ENCODE measurements at regions not wholly inside any gene's neighbourhood (a gene's known extent, or its start where the extent isn't known, plus 50 kb on each side); places are given as distances from the start of the nearest gene placed in this dataset.

DNA sequence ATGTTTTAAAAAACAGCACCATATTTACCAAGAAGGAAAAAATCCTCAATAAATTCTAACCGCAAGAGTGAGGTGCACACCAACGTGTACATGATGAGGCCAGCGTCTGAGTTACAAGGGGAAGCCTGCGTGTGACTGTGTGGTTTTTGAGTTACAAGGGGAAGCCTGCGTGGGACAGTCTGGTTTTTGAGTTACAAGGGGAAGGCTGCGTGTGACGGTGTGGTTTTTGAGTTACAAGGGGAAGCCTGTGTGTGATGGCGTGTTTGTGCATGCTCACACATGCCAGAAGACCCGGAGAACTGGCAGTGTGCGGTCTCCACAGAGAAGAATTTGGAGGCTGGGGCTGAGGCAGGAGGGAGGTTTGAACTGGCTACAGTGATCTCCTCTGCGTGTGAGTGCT lies 1376.4 kb downstream of the TBC1D22A start:
- DNase-seq (ENCODE audit: low read depth) = no peak

DNA sequence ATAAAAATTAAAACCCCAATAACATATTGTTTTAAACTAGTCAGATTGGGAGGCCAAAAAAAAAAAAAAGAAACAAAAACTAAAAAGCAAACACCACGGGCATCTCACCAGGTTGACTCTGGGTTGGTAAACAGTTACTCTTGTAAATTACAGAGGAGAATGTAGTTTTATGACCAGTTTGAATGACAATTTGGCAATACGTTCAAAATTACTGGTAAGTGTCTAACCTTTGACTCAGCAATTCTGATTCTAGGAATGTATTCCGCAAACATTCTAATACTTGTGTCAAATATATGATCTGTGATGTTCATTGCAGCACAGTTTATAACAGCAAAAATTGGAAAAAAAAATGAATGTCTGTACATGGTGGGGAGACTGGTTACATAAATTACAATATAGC lies 1376.0 kb downstream of the TBC1D22A start:
- no peak for DNase-seq (ENCODE audit: low read depth)

GRCh38 chr22:48137640-48138039 lies 1375.2 kb downstream of the TBC1D22A start:
- DNase-seq (ENCODE audit: low read depth) = no peak

- DNase-seq (ENCODE audit: low read depth) = no peak
Measured at GRCh38 chr22:48135592-48135991, 1373.1 kb downstream of the TBC1D22A start.

DNA sequence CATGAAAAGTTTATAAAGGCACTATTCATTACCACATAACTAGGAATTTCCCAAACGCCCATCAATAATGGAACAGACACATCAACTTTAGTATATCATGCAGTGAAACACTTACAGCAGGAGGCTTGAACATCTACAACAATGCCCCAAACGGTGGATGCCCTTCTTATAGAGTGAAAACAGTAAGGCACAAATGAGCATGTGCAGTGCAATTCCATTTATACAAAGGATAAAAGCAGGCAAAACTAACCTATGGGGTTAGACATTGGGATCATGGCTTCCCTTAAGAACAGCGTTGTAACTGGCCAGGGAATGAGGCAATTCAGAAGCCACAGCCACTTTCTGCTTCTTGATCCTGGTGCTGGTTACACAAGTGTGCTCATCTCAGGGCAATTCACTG lies 1363.0 kb downstream of the TBC1D22A start:
- DNase-seq (ENCODE audit: low read depth) = no peak

GRCh38 chr22:48121984-48122383 lies 1359.5 kb downstream of the TBC1D22A start:
- DNase-seq (ENCODE audit: low read depth) = no peak

GRCh38 chr22:48118654-48119053 lies 1356.2 kb downstream of the TBC1D22A start:
- DNase-seq (ENCODE audit: low read depth) = no peak

- DNase-seq (ENCODE audit: low read depth) = no peak
Measured at GRCh38 chr22:48116871-48117270, 1354.4 kb downstream of the TBC1D22A start.

GRCh38 chr22:48112687-48113521 lies 1350.5 kb downstream of the TBC1D22A start:
- no peak for DNase-seq (ENCODE audit: low read depth)

DNA sequence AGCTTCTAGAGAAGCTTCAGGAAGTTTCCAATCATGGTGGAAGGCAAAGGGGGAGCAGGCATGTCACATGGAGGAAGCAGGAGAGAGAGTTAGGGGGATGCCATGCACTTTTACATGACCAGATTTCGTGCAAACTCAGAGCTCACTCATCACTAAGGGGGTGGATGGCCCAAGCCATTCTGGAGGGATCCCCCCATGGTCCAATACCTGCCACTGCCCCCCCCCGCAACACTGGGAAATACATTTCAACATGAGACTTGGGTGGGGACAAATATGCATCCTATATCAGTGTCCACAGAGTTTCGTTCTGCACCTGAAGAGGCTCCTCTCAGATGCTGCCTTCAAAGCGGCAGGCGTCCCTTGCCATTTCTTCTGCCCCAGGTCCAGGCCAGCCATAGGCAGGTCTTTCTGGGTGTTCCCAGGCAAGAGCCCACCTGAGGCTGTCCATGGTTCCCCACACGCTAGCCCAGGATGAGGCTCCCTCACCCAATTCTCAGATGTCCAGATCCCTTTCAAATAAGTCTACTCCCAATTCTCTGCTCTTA lies 1344.3 kb downstream of the TBC1D22A start:
- no peak for DNase-seq (ENCODE audit: low read depth)

GRCh38 chr22:48106215-48106614 lies 1343.8 kb downstream of the TBC1D22A start:
- no peak for DNase-seq (ENCODE audit: low read depth)

DNA sequence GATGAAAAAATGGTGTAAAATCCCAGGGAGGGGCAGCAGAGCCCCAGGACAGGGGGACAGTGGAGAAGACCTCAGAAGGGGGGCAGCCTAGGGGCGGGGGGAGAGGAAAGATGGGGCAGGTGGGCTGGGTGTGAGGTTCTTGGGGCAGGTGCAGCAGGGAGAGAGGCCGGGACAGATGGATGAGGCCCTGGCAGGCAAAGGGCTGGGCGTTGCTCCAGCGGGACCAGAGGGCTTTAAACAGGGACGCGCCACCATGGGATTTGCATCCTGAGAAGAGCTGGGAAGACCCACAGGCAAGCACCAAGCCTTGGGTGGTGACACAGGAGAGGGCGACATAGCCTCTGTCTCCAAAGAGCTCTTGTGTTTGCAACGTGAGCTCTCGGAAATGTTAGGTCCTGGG lies 1342.8 kb downstream of the TBC1D22A start:
- DNase-seq (ENCODE audit: low read depth) = no peak

DNA sequence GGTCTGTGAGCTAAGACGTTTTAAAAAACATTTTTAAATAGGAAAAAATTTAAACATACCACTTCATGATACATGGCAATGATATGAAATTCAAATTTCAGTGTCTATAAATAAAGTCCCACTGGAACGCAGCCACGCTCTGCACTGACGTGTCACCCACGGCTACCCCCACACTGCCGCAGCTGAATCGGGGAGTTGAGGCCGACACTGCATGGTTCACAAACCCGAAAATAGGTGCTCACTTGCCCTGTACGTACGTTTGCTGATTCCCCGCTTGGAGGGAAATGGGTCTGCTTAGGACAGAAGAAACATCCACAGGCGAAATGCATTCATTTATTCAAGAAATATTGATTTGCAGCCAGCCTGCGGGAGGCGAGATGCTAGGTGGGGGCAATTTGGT lies 1342.3 kb downstream of the TBC1D22A start:
- no peak for DNase-seq (ENCODE audit: low read depth)

- no peak for DNase-seq (ENCODE audit: low read depth)
Measured at GRCh38 chr22:48104102-48104738, 1341.8 kb downstream of the TBC1D22A start.

DNA sequence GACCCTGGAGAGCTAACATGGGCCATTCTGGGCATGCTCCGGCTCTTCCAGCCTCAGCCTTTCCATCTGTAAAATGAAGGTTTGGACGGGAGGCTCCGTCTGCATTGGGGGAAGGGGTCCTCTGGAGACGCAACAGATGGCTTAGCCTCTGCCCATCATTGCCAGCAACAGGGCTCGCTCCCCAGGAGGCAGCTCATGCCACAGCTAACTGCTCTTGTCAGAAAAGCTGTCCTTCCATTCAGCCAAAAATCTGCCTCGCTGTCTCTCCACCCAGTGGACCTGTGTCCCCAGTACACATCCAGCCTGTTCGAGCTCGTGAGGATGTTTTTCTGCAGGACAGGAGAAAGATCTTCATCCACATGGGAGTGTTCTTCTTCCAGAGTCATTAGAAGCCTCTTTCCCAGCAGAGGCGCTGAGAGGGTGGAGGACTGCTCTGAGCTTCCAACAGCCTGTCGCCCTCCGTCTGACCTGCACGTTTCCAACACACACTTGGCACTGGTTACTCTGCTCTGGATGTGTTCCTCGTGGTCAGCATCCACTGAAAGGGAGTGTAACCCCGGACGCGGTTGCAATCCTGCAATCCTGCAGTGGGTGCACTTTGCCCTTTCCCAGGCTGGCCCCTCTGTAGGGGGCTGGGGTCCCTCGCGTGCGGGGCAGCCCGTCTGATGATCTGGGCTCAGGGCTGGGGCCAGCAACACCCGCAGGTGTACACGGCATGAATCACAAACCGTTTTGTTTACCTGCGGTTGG lies 1340.9 kb downstream of the TBC1D22A start:
- DNase-seq (ENCODE audit: low read depth) = no peak

GRCh38 chr22:48102581-48102980 lies 1340.1 kb downstream of the TBC1D22A start:
- no peak for DNase-seq (ENCODE audit: low read depth)

DNA sequence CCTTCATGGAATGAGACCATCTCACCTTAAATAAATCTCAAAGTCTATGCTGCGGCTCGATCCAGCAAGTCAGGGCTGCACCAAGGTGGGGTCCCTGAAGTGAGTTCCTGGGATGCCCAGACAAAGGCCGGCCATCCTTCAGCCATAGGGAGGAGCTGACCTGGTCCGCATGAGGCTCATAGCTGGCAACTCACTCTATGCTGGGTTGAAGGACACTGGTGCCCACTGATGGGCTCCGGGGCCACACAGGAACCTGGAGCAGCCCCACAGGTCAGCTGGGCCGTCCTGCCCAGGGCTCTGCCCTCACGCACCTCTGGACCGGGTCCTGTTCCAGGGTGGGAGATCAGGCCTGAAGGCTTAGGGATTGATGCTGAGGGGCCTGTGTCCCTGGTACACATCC lies 1339.3 kb downstream of the TBC1D22A start:
- no peak for DNase-seq (ENCODE audit: low read depth)

DNA sequence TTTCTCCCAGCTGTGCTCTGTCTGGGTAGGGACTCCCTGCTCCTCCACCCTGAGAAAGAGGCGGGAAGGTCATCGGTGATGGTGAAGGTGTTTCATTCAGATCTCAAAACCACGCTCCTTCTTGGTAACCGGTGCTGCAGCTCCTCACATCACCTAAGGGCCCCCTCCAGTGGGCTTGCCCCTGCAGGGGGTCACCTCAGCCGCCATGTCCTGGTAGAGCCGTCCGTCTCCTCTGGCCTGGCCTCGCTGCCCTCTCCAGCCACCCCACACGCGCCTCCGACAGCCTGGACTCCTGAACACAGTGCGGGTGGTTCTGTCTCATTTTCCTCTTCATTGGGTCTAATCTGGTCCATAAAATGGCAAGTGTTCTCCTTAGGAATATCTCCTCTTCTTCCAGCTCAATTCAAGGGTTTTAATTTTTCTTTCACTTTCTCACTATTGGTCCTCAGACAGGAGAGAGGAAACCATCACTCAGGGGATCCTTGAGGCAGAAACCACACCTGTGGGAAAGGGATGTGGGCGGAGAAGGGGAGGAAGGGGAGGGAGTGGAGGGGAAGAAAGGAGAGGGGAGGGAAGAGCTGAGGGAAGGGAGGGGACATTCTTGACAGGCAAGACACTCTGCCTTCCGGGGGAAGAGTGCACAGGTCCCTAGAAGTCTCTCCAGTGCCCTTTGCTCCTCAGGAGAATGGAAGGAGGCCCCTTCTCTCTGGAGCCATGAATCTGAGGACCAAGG lies 1338.4 kb downstream of the TBC1D22A start:
- no peak for DNase-seq (ENCODE audit: low read depth)

DNA sequence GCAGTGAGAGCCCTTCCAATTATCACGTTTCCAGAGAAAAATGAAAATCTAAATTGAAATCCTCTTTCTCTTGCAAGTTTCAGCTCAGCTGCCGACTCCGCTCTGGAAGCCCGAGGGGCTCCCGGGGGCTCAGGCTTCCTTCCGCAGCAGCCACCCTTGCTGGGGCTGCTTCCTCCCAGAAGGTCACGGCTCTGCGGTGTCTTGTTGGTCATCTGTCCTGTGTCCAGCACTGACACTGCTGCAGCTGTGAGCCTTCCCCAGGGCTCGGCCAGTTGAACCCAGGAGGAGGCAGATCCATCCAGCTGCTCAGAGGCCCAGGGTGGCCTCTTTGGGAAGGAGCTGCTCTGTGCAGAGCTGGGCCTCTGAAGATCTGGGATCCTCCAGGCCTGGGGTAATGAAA lies 1337.2 kb downstream of the TBC1D22A start:
- no peak for DNase-seq (ENCODE audit: low read depth)

- no peak for DNase-seq (ENCODE audit: low read depth)
Measured at GRCh38 chr22:48099251-48099650, 1336.8 kb downstream of the TBC1D22A start.

DNA sequence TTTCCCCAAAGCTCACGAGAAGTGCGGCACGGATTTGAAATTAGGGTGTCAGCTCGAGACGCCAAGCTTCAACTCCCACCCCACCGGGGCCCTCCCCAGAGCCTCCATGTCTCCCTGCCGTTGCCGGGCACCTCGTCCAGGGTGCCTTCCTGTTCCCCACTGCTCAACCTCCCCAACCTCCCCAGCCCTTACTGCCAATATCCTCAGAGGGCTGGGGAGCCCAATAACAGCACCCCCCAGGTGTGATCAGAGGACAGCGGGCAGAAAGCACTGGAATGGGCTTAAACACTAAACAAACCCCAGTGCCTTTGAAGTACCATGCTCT lies 1336.4 kb downstream of the TBC1D22A start:
- DNase-seq (ENCODE audit: low read depth) = no peak

GRCh38 chr22:48098243-48098920 lies 1335.9 kb downstream of the TBC1D22A start:
- DNase-seq (ENCODE audit: low read depth) = no peak

Data from HS-5 (cell line).